IPS-NIHi7 (cell line): ENCODE measurements at regions not wholly inside any gene's neighbourhood (a gene's known extent, or its start where the extent isn't known, plus 50 kb on each side); places are given as distances from the start of the nearest gene placed in this dataset.
"Not testable (repeated sequence)": the region's sequence is repeated elsewhere in the genome, so short reads cannot be mapped to it uniquely, and the experiment has no call there.

Experiments used
- DNase-seq: peaks from one replicate; pipeline ENCODE4 v3.0.0; 2012; ENCODE audit warnings: mixed read lengths; ENCODE audit errors: extremely low spot score

DNA sequence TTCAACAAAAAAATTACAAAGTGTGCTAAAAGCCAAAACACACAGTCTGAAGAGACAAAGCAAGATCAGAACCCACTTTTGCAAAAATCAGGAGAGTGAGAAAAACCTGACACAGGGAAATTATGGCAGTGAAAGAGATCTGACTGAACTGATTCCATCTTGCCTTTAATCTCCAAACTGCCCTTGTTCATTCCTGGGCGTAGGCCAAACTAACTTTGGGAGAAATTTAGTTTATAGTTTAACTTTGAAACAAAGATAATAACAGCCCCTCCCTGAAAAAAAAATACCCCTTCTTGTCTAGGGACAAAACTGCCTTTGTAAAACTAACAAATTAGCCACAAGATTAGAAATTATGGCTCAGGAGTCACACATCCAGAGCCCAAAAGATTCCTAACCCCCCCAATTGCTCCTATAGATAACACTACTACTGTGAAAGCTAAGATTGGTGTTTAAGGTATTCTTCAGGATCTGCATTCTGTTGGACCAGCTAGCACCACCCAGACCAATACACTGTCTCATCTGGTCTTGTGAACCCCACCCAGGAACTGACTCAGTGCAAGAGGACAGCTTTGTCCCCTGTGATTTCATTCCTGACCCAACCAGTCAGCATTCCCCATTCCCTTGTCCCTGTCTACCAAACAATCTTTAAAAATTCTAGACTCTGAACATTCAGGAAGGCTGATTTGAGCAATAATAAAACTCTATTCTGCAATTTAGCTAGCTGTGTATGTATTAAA, 226.1 kb upstream of the SH3BP4 start:
- DNase-seq = no peak

DNA sequence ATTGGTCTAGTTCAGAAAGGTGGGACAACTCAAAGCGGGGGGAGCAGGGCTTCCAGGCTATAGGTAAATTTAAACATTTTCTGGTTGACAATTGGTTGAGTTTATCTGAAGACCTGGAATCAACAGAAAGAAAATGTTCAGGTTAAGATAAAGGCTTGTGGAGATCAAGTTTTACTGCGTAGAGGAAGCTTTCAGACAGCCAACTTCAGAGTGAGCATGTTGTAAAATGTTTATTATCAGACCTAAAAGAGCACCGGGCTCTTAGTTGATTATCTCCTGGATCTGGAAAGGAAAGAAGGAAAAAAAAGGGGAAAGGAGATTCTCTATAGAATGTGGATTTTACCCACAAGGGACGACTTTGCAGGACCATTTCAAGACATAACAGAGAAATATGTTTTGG, 227.0 kb upstream of the SH3BP4 start:
- no peak for DNase-seq

- no peak for DNase-seq
These were observed 226.5 kb upstream of the ARL4C start for GRCh38 chr2:234723400-234723799.

GRCh38 chr2:234722176-234722575, 225.3 kb upstream of the ARL4C start:
- DNase-seq = no peak

DNA sequence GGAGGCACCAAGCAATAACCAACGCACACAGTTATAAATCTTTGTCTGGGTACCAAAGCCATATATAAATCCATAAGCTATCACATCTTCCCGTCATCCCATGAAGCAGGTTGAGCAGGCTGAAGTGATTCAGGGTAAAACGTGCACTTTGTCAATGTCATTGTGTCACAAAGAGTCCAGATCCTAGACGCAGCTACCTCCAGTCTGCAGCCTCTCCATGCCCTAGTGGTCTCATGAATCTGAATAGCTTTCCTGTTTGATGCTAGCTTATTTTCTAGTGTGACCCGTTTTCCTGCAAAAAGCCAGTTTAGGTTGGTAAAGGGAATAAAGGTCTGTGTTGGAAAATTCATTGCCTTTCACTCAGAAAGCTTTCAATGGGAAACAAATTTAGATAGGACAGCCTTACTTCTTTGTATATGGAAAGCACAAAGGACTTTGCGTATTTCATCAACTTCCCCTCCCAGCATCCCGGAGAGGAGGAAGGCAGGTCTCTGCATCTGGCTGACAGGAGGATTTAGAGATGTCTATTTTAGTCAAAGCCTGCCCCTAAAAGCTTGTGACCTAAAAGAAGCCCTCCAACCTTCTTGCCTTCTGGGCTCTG, 222.3 kb upstream of the ARL4C start:
- DNase-seq = no peak

DNA sequence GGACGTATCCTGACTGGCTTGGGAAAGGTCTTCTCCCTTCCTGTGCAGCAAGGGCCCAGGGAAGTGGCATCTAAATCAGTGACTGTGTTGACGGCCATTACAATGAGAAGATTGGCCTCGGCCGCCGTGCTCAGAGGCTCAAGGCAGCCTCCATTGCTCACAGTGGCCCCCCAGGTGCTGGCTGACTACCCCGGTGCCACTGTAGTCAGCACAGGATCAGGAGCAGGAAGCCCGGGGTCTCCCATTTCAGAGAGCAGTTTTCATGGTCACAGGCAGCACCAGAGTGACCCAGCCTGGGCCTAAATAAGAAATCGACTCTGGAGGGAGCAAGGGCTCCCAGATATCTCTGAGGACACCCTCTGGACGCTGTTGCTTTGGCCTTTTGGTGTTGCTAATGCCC, 219.4 kb upstream of the ARL4C start:
- no peak for DNase-seq

DNA sequence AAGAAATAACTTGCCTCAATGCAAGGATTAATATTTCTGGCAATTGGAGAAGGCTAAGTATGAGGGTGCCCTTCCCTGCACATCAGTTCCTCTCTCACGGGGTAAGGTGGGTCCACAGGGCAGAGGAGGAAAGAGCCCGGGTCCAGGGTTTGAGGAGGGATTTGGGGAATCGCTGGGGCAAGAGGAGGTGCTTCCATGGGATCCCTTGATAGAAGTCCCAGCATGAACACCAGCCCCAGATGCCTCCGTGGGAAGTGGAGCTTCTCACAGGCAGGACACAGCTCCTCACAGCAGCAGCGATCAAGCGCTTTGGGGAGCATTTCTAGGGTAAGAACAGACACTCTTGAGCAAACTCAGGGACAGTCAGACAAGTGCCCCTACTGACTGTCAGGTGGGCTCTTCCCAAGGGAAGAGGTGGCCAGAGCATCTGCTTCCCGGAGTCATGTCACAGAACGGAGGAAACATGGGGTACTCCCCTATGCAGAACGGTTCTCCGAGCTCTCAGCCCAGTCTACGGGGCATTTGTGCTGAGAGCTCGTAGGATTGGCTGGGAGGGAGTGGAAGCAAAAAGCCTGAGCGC, 218.9 kb upstream of the ARL4C start:
- no peak for DNase-seq

DNA sequence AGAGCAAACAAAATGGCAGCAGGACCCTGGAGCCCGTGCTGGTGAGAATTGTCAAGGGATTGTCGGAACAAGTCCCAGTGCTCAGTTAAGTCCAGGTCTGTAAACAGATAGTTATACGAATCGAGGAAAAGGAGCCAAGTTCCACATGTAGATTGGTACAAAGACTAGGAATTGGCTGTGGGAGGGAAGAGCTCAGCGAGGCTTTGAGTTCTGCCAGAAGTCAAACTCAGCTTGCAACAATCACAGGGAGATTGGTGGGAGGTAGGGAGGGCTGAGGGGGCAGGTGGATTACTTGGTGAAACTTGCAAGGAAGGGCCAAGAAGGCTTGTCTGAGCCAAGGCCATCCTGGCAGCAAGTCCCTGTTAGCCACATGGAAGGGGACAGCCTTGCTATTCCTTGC, 217.8 kb upstream of the ARL4C start:
- no peak for DNase-seq

DNA sequence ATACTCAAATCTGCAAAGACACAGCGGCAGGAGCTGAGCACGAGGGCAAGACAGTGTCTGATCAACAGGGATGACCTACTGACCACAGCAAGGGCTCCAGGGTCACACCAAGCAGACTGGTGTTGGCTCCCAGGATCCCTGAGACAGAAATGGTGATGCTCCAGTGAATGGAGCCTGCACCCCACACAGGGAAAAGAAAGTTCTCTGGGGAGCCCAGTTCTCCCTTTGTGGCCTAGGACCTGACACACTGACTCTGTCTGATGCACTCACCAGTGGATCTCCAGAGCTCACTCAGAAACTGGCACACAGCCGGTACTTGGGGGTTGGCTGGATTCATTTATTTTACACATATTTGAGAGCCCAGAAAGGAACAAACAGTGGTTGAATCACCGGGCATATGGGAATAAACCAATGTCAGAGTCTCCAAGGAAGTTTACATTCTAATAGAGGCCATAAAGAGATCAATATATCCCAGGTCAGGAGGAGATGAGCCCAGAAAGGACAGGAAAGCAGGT, 215.6 kb upstream of the ARL4C start:
- DNase-seq = no peak

DNA sequence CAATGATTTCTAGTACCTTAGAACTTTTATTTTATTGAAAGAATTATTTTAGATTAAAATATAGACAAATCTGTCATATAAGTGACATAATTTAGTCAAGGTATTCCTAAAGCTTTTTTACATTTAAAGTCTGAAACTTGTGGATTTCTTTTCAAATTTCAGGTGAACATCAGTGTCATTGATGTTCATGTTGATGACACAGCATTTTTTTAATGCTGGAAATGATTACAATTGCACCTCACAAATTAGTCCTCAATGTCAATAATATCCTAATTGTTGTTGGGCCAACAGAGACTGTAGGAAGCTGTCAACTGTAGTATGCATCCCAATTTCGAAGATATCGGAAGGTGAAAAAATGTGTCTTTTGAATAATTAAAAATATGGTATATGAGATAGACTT, 214.4 kb upstream of the ARL4C start:
- no peak for DNase-seq

- peak; percentile 46 for DNase-seq
These were observed 213.7 kb upstream of the ARL4C start for GRCh38 chr2:234710587-234710986.

- no peak for DNase-seq
These were observed 213.2 kb upstream of the ARL4C start for GRCh38 chr2:234710066-234710465.

DNA sequence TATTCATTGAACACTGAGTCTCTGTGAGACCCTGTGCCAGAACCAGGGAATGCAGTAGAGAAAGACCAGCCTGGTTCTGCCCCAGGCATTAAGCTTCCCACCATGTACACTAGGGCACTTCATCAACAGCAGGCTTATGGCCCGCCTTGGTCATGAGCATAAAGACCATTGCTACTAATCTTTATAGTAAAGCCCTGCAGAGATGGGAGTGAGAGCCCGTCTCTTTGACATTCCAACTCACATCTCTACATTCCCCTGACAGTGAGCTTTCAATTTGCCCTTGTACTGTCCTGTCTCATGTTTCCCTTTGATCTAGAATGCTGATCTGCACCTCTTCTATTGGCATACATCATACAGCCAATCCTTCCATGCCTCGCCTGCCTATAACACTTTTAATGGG, 211.8 kb upstream of the ARL4C start:
- no peak for DNase-seq

DNA sequence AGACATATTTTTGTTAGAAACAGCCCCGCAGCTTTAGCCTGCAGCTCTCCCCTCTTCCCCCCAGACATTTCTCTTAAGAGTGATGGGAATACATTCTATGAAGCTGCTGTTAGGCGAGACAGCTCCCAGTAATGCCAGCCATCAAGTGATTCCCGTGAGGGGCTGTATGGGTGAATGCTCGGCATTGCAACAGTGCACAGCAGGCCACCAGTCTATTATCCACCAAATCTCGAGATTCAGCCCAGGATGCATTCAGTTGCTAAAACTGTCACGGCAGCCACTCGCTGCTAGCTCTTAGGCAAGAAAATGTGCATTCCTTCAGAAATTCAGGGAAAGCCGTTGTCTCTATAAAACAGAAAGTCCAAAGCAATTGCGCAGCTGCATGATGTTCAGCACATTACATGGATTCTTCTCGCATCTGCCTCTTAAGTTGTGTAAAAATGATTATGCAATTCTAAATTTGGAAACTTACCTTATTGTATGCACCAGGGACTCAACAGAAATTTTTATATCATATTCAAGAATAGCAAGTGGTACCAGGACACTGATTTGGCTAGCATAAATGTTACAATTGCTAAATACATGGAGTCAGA, 211.3 kb upstream of the ARL4C start:
- no peak for DNase-seq

DNA sequence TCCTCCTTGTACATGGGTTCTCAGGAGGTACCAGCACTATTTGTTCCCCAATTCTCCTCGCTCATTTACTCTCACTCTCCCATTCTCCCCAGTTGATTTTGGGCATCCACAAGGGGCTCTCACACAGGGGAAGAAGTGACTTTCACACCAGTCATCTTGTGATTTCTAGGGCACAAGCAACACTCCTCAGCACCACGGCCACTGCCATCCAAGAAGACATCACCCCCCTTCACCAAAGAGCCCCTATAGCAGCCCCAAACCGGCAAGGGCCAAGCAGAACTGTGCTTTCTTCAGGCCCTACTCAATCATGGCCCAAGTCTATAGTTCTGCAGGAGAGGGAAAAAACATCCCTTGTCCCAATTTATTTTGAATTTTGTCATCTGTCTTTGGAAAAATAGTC, 209.2 kb upstream of the ARL4C start:
- no peak for DNase-seq

- no peak for DNase-seq
These were observed 208.2 kb upstream of the ARL4C start for GRCh38 chr2:234705108-234705507.

- no peak for DNase-seq
These were observed 206.4 kb upstream of the ARL4C start for GRCh38 chr2:234703258-234703657.

- no peak for DNase-seq
These were observed 205.9 kb upstream of the ARL4C start for GRCh38 chr2:234702731-234703225.

GRCh38 chr2:234701841-234702240, 205.0 kb upstream of the ARL4C start:
- DNase-seq = no peak

DNA sequence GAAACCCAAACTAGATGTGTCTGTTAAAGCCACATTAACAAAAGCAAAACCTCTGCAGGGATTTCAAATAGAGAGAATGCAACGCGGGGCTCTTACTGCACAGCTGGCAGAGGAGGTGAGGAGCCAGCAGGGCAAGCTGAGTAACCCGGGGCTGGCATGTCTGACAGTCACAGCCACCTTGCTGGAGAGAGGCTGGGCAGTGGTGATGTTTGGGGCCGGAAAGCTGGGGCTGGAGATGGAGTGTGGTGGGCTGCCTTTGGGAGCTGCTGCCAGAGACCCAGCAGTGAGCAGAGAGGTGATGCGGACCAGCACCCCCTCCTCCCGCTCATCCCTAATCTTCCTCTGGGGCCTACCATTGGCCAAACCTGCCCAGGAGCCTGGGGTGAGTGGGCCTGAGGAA, 204.5 kb upstream of the ARL4C start:
- DNase-seq = no peak

DNA sequence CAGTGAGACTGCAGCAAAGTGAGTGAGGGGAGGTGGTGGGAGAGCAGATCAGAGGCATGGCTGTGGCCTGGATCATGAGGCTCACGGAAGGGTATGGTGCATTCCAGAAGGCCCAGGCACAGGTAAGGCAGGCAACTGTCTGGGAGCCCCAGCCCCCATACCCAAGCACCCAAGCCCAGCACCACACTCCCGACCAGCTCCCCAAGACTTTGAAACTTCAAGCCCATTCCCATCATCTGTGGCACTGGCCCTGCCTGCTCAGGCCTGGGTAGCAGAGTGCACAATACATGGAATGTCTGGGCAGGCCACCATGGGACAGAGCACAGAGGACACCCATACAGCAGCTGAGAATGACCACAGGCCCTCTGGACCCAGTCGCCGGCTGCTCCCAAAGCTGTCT, 202.6 kb upstream of the ARL4C start:
- DNase-seq = no peak

GRCh38 chr2:234697300-234697876, 200.5 kb upstream of the ARL4C start:
- not testable (repeated sequence) for DNase-seq
